Loucy (cell line): ENCODE measurements at regions not wholly inside any gene's neighbourhood (a gene's known extent, or its start where the extent isn't known, plus 50 kb on each side); places are given as distances from the start of the nearest gene placed in this dataset.

Experiments
- H2AFZ ChIP-seq: fragments of 200-600 bp; sonication (generic); 2 replicates; pipeline ENCODE4 v1.6.0; 2016; ENCODE audit warnings: antibody characterized with exemption, mild to moderate bottlenecking, low read length, moderate library complexity
- H3F3A ChIP-seq: fragments of 200-600 bp; 2 replicates; pipeline ENCODE4 v1.6.0; 2016; ENCODE audit warnings: antibody characterized with exemption, low read depth, mild to moderate bottlenecking
- H3K27me3 ChIP-seq: fragments of 200-600 bp; sonication (generic); 2 replicates; pipeline ENCODE4 v1.6.1; 2014; ENCODE audit warnings: low read length, mild to moderate bottlenecking; ENCODE audit not compliant: insufficient read depth, poor library complexity, severe bottlenecking
- H3K36me3 ChIP-seq: fragments of 200-600 bp; sonication (generic); 2 replicates; pipeline ENCODE4 v1.6.1; 2016; ENCODE audit warnings: low read length; ENCODE audit not compliant: insufficient read depth
- H3K4me1 ChIP-seq: fragments of 200-600 bp; sonication (generic); 2 replicates; pipeline ENCODE4 v1.5.1; 2014; ENCODE audit warnings: low read length, mild to moderate bottlenecking; ENCODE audit not compliant: insufficient read depth, poor library complexity, severe bottlenecking
- H3K4me2 ChIP-seq: fragments of 200-600 bp; sonication (generic); 2 replicates; pipeline ENCODE4 v1.6.0; 2014; ENCODE audit warnings: antibody characterized with exemption, low read length, low read depth, mild to moderate bottlenecking; ENCODE audit not compliant: poor library complexity, severe bottlenecking
- H3K4me3 ChIP-seq: fragments of 200-600 bp; sonication (generic); 2 replicates; pipeline ENCODE4 v1.5.1; 2014; ENCODE audit warnings: low read length, mild to moderate bottlenecking, mixed read lengths; ENCODE audit not compliant: poor library complexity, severe bottlenecking
- H3K79me2 ChIP-seq: fragments of 200-600 bp; sonication (generic); 2 replicates; pipeline ENCODE4 v1.6.1; 2014; ENCODE audit warnings: low read length; ENCODE audit not compliant: insufficient read depth
- H3K9ac ChIP-seq: fragments of 200-600 bp; sonication (generic); 2 replicates; pipeline ENCODE4 v1.6.0; 2014; ENCODE audit warnings: mild to moderate bottlenecking, low read depth, low read length, moderate library complexity; ENCODE audit not compliant: poor library complexity, severe bottlenecking
- H3K9me2 ChIP-seq: fragments of 200-600 bp; sonication (generic); replicated peaks from 2 replicates; pipeline ENCODE4 v1.6.1; 2016; ENCODE audit warnings: low read depth, low read length, mixed read lengths
- H3K9me3 ChIP-seq: fragments of 200-600 bp; sonication (generic); 2 replicates; pipeline ENCODE4 v1.6.1; 2014; ENCODE audit warnings: mild to moderate bottlenecking, antibody characterized with exemption, low read length, low read depth; ENCODE audit not compliant: insufficient read depth
- H4K20me1 ChIP-seq: fragments of 200-600 bp; sonication (generic); 2 replicates; pipeline ENCODE4 v1.6.0; 2014; ENCODE audit warnings: antibody characterized with exemption, low read length, mild to moderate bottlenecking; ENCODE audit not compliant: insufficient read depth, poor library complexity, severe bottlenecking
- CTCF ChIP-seq: fragments of 200-600 bp; sonication (generic); conservative IDR thresholded peaks from 2 replicates; pipeline ENCODE4 v1.5.1; 2014; ENCODE audit warnings: mild to moderate bottlenecking, antibody characterized with exemption, low read length
- EZH2phosphoT487 ChIP-seq: fragments of 200-600 bp; IDR thresholded peaks from 2 replicates; pipeline ENCODE4 v1.6.1; 2018; ENCODE audit warnings: antibody characterized with exemption, mild to moderate bottlenecking, moderate library complexity, borderline replicate concordance

GRCh38 chr18:75687626-75688025 lies 260.1 kb upstream of the SMIM21 start:
- Histone ChIP-seq H3K9ac (no peak overlapping the region), H3K9me3 (no peaks in the 10 kb centered on the region; the same call in 1 of the 2 replicates), H2AFZ (no peak overlapping the region), H3F3A (no peaks in the 10 kb centered on the region), H3K4me3 (no peak overlapping the region), H3K9me2 (no peaks in the 10 kb centered on the region), H3K36me3 (no peaks in the 10 kb centered on the region), H3K4me2 (no peak overlapping the region), H3K27me3 (no peaks in the 10 kb centered on the region), H4K20me1 (no peaks in the 10 kb centered on the region), H3K79me2 (no peaks in the 10 kb centered on the region), H3K4me1 (no peaks in the 10 kb centered on the region)
- TF ChIP-seq CTCF: no peak
- TF ChIP-seq EZH2phosphoT487: no peak

GRCh38 chr18:75683426-75683825 lies 255.9 kb upstream of the SMIM21 start:
- Histone ChIP-seq H3K9me2 (no peaks in the 10 kb centered on the region), H3K79me2 (no peaks in the 10 kb centered on the region), H3K9me3 (no peaks in the 10 kb centered on the region), H3K9ac (no peak overlapping the region), H4K20me1 (no peaks in the 10 kb centered on the region), H3F3A (no peaks in the 10 kb centered on the region), H2AFZ (no peak overlapping the region), H3K4me2 (no peak overlapping the region), H3K27me3 (no peaks in the 10 kb centered on the region), H3K4me3 (no peak overlapping the region), H3K4me1 (no peaks in the 10 kb centered on the region), H3K36me3 (no peaks in the 10 kb centered on the region)
- TF ChIP-seq CTCF: no peak
- no peak for TF ChIP-seq EZH2phosphoT487

GRCh38 chr18:75681538-75682115 lies 254.1 kb upstream of the SMIM21 start:
- Histone ChIP-seq H3K9ac (no peak overlapping the region), H3K36me3 (no peaks in the 10 kb centered on the region), H3K4me3 (no peak overlapping the region), H2AFZ (no peak overlapping the region), H4K20me1 (no peaks in the 10 kb centered on the region), H3K4me1 (no peaks in the 10 kb centered on the region), H3F3A (no peaks in the 10 kb centered on the region), H3K9me2 (no peaks in the 10 kb centered on the region), H3K27me3 (no peaks in the 10 kb centered on the region), H3K4me2 (no peak overlapping the region), H3K9me3 (no peaks in the 10 kb centered on the region), H3K79me2 (no peaks in the 10 kb centered on the region)
- TF ChIP-seq CTCF: no peak
- TF ChIP-seq EZH2phosphoT487: no peak
